ENCODE measurements at regions not wholly inside any gene's neighbourhood (a gene's known extent, or its start where the extent isn't known, plus 50 kb on each side); places are given as distances from the start of the nearest gene placed in this dataset.

DNA sequence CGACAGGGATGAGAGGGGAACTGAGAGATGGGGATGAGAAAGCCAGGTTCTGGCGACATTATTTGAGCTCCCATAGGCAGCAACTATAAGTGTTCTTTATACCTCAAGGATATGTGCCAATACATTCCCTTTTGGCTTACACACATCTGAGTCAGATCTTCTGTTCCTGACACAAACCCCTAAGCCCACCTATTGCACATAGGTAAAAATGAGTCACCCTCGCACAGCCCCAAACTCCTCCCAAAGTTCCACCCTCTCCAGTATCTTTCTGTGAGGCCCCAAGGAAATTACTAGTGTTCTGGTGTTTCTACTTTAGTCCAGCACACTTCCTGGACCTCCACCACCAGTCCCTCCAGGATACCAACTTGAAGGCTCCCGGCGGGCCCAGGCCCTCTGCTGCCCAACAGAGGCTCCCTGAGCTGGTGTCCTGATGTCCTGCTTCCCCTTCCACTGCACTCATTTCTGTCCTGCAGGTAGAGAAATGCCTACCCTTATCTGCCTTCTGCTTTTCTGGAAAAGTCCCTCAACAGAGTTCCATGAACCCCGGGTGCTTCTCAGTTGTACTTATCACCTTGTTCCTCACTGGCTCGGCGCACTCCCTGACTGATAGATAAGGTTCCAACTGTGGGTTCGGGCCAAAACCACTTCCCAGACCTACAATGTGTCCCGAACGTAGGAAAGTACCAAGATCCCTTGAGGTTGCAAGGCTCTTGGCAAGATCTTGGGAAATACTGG lies 125.5 kb downstream of the EN1 start:
- H4K20me1 ChIP-seq (ENCODE audit: insufficient read depth, low read length) = no peaks in the 10 kb centered on the region
- H3K4me3 ChIP-seq (ENCODE audit: low read depth, low read length, poor library complexity, severe bottlenecking) = no peak overlapping the region
- no peak overlapping the region for H3K4me2 ChIP-seq (ENCODE audit: low read length)
- no peaks in the 10 kb centered on the region for H3K9me2 ChIP-seq (ENCODE audit: low read depth, low read length)
- TF ChIP-seq EZH2 (IDR thresholded peaks at IDR 0.05; ENCODE audit: borderline replicate concordance, low read length) = no peak
- TF ChIP-seq, protein P1, sequence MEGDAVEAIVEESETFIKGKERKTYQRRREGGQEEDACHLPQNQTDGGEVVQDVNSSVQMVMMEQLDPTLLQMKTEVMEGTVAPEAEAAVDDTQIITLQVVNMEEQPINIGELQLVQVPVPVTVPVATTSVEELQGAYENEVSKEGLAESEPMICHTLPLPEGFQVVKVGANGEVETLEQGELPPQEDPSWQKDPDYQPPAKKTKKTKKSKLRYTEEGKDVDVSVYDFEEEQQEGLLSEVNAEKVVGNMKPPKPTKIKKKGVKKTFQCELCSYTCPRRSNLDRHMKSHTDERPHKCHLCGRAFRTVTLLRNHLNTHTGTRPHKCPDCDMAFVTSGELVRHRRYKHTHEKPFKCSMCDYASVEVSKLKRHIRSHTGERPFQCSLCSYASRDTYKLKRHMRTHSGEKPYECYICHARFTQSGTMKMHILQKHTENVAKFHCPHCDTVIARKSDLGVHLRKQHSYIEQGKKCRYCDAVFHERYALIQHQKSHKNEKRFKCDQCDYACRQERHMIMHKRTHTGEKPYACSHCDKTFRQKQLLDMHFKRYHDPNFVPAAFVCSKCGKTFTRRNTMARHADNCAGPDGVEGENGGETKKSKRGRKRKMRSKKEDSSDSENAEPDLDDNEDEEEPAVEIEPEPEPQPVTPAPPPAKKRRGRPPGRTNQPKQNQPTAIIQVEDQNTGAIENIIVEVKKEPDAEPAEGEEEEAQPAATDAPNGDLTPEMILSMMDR (IDR thresholded peaks at IDR 0.05; ENCODE audit: low read length) = no peak
- no peaks in the 10 kb centered on the region for H3K79me2 ChIP-seq (ENCODE audit: insufficient read depth, low read length)
- no peaks in the 10 kb centered on the region for H3K27me3 ChIP-seq (ENCODE audit: insufficient read depth, low read length)
- no peaks in the 10 kb centered on the region for H3K9me3 ChIP-seq (ENCODE audit: low read length)
- H3F3A ChIP-seq (ENCODE audit: insufficient read depth, low read length) = no peaks in the 10 kb centered on the region
- H3K4me1 ChIP-seq (ENCODE audit: insufficient read depth, low read length, severe bottlenecking) = no peaks in the 10 kb centered on the region
- no peak overlapping the region for H3K9ac ChIP-seq (ENCODE audit: low read length)
- no peak overlapping the region for H3K27ac ChIP-seq (ENCODE audit: low read depth, low read length, poor library complexity, severe bottlenecking)
- H3K36me3 ChIP-seq (ENCODE audit: insufficient read depth, low read length) = no peaks in the 10 kb centered on the region
- H2AFZ ChIP-seq (ENCODE audit: low read length) = no peak overlapping the region

- Histone ChIP-seq H4K20me1 (ENCODE audit: insufficient read depth, low read length) (no peaks in the 10 kb centered on the region), H3F3A (ENCODE audit: insufficient read depth, low read length) (no peaks in the 10 kb centered on the region), H3K79me2 (ENCODE audit: insufficient read depth, low read length) (no peaks in the 10 kb centered on the region), H3K36me3 (ENCODE audit: insufficient read depth, low read length) (no peaks in the 10 kb centered on the region), H3K9ac (ENCODE audit: low read length) (no peak overlapping the region), H3K4me2 (ENCODE audit: low read length) (no peak overlapping the region), H2AFZ (ENCODE audit: low read length) (no peak overlapping the region), H3K9me2 (ENCODE audit: low read depth, low read length) (no peaks in the 10 kb centered on the region), H3K9me3 (ENCODE audit: low read length) (no peaks in the 10 kb centered on the region), H3K4me1 (ENCODE audit: insufficient read depth, low read length, severe bottlenecking) (no peaks in the 10 kb centered on the region), H3K27ac (ENCODE audit: low read depth, low read length, poor library complexity, severe bottlenecking) (no peak overlapping the region), H3K4me3 (ENCODE audit: low read depth, low read length, poor library complexity, severe bottlenecking) (no peak overlapping the region), H3K27me3 (ENCODE audit: insufficient read depth, low read length) (no peaks in the 10 kb centered on the region)
- no peak for TF ChIP-seq EZH2 (IDR thresholded peaks at IDR 0.05; ENCODE audit: borderline replicate concordance, low read length)
- TF ChIP-seq, protein P1 (IDR thresholded peaks at IDR 0.05; ENCODE audit: low read length) = no peak
Observed at GRCh38 chr2:118720866-118721265, 126.6 kb downstream of the EN1 start.

DNA sequence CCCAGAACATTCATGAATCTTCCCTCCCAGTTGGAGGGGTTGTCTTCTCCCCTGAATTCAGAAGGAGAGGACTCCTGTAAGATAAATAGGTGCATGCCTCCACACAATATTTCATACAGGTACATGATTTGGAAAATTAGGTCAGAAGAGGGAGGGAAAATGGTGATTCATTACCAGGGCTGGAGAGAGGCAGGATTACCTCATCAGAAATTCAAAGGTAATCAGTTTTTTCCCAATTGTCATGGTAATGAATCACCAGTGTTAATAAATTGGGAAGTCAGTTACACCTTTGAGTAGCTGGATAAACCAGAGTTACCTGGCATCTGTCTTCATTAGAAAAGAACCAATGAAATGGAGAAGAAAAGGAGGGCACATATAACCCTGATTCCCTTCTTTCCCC lies 128.5 kb downstream of the EN1 start:
- H2AFZ ChIP-seq (ENCODE audit: low read length) = no peak overlapping the region
- H3K36me3 ChIP-seq (ENCODE audit: insufficient read depth, low read length) = no peaks in the 10 kb centered on the region
- H3K4me1 ChIP-seq (ENCODE audit: insufficient read depth, low read length, severe bottlenecking) = no peaks in the 10 kb centered on the region
- H3K27me3 ChIP-seq (ENCODE audit: insufficient read depth, low read length) = no peaks in the 10 kb centered on the region
- no peaks in the 10 kb centered on the region for H3F3A ChIP-seq (ENCODE audit: insufficient read depth, low read length)
- no peak overlapping the region for H3K4me2 ChIP-seq (ENCODE audit: low read length)
- no peak for TF ChIP-seq EZH2 (IDR thresholded peaks at IDR 0.05; ENCODE audit: borderline replicate concordance, low read length)
- TF ChIP-seq, protein P1 (IDR thresholded peaks at IDR 0.05; ENCODE audit: low read length) = no peak
- H3K9me3 ChIP-seq (ENCODE audit: low read length) = no peaks in the 10 kb centered on the region
- H3K9ac ChIP-seq (ENCODE audit: low read length) = no peak overlapping the region
- H3K4me3 ChIP-seq (ENCODE audit: low read depth, low read length, poor library complexity, severe bottlenecking) = no peak overlapping the region
- no peak overlapping the region for H3K27ac ChIP-seq (ENCODE audit: low read depth, low read length, poor library complexity, severe bottlenecking)
- no peaks in the 10 kb centered on the region for H3K79me2 ChIP-seq (ENCODE audit: insufficient read depth, low read length)
- no peaks in the 10 kb centered on the region for H4K20me1 ChIP-seq (ENCODE audit: insufficient read depth, low read length)
- no peaks in the 10 kb centered on the region for H3K9me2 ChIP-seq (ENCODE audit: low read depth, low read length)
